ENCODE measurements at regions not wholly inside any gene's neighbourhood (a gene's known extent, or its start where the extent isn't known, plus 50 kb on each side); places are given as distances from the start of the nearest gene placed in this dataset.

GRCh38 chr2:57693965-57694364 is 352.6 kb upstream of the VRK2 start:
- no peak for TF ChIP-seq CTCF (IDR thresholded peaks at IDR 0.05)
- TF ChIP-seq POLR2A (IDR thresholded peaks at IDR 0.05) = no peak

Measured in esophagus squamous epithelium (tissue), 4 donors.